Activated CD8-positive, alpha-beta memory T cell treated with anti-CD3 and anti-CD28 coated beads for 24 hours (primary cell): ENCODE measurements at regions not wholly inside any gene's neighbourhood (a gene's known extent, or its start where the extent isn't known, plus 50 kb on each side); places are given as distances from the start of the nearest gene placed in this dataset.

ENCODE experiments used
- DNase-seq: peaks from one replicate; pipeline ENCODE4 v3.0.0-alpha.2; 2020

- DNase-seq, result no peak
Observed at GRCh38 chr11:70522593-70523311, 124.4 kb downstream of the CTTN start.

GRCh38 chr11:70523384-70524095 is 125.2 kb downstream of the CTTN start:
- no peak for DNase-seq

- DNase-seq, result no peak
Observed at GRCh38 chr11:70524096-70524922, 126.0 kb downstream of the CTTN start.

DNA sequence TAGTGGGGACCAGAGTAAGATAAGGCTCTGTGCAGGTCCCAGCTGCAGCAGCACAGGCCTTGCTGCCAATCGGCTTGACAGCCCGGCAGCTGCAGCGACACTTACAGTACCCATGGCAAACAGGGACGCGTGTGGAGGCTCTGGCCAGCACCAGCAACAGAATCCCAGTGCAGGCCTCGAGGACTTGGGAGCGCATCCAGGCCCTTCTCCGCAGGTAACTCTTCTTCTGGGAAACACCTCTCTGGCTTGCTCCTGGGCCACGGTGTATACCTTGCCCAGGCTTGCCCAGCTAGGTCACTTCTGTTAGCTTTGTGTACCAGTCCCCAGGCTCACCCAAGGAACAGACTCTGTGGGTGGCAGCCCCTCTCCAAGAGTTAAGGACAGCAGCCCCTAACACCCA is 126.7 kb downstream of the CTTN start:
- no peak for DNase-seq

GRCh38 chr11:70525466-70525865 is 127.1 kb downstream of the CTTN start:
- no peak for DNase-seq

GRCh38 chr11:70526116-70527045 is 128.1 kb downstream of the CTTN start:
- no peak for DNase-seq

- DNase-seq, result no peak
Observed at GRCh38 chr11:70527046-70527395, 128.7 kb downstream of the CTTN start.

DNA sequence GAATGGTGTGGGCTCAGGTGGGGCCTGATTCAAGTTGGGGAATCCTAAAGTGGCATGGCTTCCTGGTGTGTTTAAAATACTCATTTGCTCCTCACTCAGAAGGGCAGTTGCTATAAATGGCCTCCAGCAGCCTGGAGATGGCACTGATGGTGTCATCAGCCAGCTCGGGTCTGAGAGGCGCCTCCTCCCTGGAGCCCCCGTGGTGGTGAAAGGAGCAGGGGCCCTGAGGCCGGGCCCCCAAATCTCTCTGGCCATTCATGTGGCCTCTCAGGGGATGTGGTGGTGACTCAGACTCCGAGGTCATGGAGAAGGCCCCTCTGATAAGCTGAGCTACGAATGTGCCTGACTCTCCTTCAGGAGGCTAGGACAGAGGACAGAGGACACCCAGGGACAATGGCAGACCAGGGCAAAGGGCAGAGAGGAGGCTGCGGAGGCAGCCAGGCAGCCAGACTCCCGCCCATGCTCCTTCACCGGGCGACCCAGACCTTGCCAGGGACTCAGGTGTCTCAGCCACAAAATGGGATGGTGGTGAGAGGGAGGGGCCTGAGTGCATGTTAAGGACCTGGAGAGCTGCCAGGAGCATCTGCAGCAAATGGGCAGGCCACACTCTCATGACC is 129.2 kb downstream of the CTTN start:
- no peak for DNase-seq

DNA sequence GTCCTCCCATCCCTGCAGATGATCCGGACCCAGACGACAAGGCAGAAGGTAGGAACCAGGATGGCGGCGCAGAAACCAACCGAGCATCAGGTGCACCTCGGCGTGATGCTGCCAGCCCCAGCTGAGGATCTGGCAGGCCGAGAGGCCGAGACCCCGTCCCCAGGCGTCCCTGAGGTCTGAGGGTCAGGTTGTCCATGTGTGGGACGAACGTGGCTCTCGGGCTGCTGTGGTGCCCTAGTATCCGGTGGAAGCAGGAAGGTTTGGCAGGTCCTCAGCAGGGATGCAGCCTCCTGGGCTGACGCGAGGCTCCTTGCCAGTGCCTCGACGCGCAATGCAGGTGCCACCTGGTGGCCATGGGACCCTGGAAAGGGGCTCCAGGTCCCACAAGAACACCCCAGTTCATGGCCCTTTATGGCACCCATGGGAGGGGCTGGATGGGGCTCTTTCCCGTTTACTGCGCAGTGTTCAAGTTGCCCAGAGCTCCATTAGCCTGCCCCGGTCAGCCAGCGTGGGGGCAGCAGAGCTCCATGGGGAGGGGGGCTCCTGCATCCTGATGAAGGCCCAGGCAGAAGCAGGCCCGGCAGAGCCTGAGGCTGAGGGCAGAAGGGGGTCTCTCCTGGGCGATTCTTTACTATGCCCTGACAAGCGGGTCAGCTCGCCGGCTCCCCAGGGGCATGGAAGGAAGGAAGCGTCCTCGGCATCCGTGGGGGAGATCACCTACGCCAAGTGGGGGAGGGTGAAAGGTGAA is 129.9 kb downstream of the CTTN start:
- no peak for DNase-seq

DNA sequence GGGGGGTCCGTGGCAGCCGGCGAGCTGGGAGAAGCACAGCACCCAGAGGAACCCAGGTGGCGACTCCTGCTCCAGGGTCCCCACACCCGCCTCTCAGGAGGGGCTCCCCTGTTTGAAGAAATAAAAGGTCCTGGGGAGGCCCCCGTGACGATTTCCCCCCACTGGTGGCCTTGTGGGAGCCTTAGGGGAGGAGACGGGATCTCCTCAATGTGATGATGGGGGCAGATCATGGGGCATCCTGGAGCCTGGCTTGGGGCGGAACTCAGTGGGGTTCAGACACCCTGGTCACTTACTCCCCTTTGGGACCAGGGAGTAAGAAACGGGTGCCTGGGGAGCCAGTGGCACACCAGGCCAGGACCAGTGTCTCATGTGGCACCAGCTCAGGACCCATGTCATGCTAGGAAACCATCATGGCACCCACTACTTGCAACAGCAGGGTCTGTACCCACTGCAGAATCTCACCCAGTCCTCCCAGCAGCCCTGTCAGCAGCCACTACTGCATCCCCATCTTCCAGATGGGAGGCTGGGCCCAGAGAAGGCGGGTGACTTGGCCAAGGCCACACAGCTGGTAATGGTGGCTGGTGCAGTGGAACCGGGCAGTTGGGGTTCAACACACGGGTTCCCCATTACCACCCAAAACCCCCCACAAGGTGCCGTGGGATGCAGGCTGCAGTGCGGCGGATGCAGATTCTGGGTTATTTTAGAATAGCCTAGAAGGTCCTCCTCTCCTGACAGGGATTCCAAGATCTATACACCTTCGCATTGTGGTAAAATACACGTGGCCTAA is 130.7 kb downstream of the CTTN start:
- no peak for DNase-seq

- DNase-seq, result no peak
Observed at GRCh38 chr11:70530010-70530409, 131.7 kb downstream of the CTTN start.

DNA sequence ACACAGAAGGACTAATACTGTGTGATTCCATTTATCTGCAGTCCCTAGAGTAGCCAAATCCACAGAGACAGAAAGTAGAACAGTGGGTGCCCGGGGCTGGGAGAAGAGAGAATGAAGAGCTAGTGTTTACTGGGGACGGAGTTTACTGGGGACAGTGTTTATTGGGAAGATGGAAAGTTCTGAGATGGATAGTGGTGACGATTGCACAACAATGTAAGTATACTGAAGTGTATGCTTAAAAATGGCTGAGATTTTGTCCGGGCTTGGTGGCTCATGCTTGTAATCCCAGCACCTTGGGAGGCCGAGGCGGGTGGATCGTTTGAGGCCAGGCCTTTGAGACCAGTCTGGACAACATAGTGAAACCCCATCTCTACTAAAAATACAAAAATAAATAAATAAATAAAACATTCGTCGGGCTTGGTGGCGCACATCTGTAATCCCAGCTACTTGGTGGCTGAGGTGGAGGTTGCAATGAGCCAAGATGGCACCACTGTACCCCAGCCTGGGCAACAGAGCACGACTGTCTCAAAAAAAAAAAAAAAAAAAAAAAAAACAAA is 132.4 kb downstream of the CTTN start:
- DNase-seq, result no peak

DNA sequence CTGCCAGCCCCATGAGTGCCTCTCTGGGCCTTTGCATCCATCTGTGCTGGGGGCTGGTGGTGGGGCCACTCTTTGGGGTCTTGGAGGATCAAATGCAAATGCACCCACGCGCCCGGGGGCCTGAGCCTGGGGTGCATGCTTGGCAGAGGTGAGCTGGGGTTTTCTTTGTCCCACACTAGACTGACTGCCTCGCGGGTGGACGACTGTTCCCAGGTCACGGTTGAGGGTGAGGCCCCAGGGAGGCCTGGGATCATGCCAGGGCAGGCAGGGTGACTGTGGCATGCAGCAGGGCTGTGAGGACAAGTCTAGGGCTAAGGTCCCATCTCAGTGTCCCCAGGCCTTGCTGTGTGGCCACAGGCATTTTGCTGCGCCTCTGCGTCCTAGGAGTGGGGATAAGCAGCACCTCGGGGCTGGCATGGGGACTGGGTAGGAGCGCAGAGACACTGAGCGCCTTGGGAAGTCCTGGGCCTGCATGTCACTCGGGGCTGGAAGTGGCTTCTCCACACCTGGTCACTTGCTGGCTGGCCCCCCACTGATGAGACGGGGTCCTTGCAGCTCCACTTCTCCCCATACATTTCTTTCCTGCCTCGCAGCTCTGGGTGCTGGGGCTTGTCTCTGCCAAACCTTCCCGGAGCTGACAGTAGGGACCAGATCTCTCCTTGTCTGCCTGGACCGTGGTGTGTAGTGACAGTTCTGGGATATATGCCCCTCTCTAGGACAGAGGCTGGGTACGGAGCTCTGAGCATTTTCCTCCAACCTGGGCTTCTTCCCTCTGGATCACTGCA is 133.1 kb downstream of the CTTN start:
- no peak for DNase-seq

GRCh38 chr11:70532066-70532440 is 133.7 kb downstream of the CTTN start:
- DNase-seq, result no peak

- no peak for DNase-seq
Observed at GRCh38 chr11:70532731-70533130, 134.4 kb downstream of the CTTN start.

DNA sequence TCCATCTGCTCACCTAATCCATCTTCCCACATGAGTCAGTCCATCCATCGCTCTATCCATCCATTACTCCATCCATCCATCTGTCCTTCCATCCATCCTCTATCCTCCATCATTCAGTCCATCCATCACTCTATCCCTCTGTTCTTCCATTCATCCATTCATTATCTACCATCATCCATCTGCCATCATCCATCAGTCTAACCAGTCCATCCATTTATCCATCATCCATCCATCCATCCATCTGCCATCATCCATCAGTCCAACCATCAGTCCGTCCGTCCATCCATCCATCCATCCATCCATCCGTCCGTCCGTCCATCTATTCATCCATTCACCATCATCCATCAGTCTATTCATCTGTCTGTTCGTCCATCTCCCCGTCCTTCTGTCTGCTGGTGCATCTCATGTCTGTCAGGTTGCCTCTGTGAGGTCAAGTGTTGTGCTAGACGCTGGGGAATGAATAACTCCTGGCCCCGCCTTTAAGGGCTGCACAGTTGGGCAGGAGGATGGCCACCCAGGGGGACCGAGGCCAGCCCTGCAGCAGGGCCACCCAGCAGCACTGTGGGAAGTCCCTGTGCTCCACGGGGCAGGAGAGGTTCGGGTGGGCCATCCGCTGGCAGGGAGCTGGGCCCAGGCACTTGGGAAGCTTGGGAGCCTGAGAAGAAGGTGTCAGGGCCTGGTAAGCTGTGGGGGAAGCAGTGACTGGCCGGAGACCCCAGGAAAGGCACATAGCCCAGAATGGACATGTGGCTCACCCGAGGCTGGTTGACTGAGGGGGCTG is 137.1 kb downstream of the CTTN start:
- DNase-seq, result no peak

DNA sequence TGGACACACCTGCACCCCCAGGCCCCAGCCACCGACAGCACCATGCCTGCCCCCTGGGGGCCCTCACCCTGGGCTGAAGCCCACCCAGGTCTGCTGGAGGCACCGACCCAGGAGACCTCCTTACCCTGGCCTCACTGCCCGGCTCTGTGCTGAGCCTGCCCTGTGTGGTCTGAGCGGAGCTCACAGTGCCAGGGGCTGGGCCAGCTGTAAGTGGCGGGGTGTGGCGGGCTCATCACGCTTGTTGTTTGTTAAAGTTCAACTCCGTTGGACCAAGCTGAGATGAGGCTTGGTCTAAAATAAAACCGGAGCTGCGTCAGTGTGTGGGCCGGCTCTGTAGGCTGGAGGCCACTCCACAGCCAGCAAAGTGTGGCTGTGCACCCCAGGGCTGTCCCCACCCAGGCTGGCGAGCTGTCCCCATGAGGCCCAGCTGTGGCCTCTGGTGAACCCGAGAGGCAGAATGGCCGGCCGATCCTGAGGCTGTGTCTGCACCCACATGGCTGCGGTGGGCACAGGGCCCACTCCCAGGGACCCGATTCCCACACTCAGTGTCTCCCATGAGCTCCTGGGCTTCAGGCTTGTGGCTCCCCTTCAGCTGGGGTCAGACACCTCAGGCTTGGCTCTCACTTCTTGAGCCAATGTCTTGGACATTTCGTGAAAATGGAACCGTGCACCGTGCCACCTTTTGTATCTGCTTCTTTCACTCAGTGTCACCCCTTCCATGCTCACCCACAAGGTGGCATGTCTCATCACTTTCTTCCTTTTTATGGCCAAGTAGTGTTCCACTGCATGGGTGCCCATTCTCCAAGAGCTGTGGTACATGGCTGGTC is 137.9 kb downstream of the CTTN start:
- no peak for DNase-seq
